Stimulated activated CD4-positive, alpha-beta T cell treated with anti-CD3 and anti-CD28 coated beads, Interleukin-15, amount 100 ng/mL, for 24 hours (primary cell): ENCODE measurements at regions not wholly inside any gene's neighbourhood (a gene's known extent, or its start where the extent isn't known, plus 50 kb on each side); places are given as distances from the start of the nearest gene placed in this dataset.

Experiments
- DNase-seq: peaks from one replicate; pipeline ENCODE4 v3.0.0-alpha.2; 2020

DNA sequence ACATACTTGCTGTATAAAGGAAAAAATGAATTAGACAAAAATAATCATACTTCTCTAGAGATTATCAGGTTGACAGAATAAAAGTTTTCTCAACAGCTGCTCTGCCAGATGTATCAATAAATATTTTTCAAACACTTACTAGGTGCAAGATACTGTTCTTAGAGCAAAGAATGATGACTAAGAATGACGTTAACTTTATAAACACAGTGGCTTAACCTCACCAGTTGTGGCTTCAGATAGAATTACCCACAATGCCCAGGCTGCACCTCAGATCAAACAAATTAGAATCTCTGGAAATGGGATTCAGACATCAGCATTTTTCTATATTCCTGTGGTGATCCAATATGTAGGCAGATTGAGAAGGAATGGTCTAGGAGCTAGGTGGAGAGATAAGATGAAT lies 422.4 kb upstream of the ATP11B start:
- no peak for DNase-seq

DNA sequence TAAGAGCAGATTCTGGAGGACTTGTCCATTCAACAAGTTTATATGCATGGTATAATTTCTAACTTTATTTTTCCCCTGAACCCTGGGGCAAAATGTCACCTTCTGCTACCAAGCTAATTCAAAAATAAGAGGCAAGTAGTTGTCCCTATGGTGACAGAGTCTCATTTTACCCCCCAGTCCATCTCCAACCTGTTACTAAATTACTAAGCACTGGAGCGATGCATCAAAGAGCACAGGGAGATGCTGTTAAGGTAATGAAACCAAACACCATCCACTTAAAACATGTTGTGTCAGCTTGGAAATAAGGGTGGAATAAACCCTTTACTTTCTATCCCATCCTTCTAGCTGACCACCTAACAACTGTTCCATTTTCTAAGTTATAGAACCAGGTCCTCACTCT lies 417.4 kb upstream of the ATP11B start:
- no peak for DNase-seq

DNA sequence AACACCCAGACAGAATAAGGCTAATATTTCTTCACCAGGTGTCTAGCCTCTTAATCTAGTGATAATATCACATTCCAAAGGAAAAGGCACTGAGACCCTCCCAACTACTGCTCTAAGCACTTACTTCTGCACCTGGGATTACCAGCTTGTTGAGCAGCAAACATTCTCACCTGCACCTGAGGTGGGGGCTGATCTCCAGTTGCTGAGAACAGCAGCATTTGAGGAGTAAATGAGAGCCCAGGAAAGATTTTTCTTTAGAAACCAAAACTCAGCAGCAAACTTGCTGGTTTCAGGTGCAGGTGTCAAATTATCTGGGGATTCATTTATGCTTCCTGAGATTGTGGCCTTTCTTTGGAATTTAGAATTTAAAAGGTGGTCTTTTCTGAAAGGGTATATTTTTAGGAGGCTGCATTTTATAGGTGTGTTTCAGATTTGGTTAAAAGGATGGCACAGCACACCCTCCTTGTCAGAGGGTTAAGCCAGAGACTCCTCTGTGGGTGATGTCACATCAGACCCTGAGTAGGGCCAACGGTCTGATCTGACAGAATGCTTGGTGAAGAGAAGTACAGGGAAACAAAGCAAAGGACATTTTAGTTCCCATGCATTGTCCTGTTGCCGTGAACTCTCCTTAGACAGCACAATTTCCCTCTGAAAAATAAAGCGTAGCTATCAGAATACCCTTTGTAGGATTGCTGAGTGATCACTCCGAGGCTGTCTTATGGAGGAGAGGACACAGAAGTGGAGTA lies 411.0 kb upstream of the ATP11B start:
- DNase-seq: no peak

- no peak for DNase-seq
Observed at GRCh38 chr3:182384221-182384620, 409.1 kb upstream of the ATP11B start.

DNA sequence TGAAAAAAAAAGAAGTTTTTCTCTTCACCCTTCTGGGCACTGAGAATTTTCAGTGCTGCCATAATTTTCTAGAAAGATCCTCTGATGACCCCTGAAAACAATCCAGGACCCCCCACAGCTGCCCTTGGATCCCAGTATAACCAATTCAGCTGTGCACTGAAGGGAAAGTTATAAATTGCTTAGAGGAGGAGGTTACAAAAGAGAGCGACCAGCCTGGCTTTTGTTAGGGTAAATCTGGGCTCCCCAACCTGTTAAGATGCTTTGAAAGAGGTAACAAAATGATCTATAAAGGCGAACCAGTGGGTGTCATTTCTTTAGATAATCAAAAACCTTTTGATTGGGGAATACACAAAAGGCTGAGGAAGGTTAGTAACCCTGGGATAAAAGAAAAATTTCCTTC lies 407.9 kb upstream of the ATP11B start:
- DNase-seq: no peak

GRCh38 chr3:182388506-182388905 lies 404.8 kb upstream of the ATP11B start:
- no peak for DNase-seq

DNA sequence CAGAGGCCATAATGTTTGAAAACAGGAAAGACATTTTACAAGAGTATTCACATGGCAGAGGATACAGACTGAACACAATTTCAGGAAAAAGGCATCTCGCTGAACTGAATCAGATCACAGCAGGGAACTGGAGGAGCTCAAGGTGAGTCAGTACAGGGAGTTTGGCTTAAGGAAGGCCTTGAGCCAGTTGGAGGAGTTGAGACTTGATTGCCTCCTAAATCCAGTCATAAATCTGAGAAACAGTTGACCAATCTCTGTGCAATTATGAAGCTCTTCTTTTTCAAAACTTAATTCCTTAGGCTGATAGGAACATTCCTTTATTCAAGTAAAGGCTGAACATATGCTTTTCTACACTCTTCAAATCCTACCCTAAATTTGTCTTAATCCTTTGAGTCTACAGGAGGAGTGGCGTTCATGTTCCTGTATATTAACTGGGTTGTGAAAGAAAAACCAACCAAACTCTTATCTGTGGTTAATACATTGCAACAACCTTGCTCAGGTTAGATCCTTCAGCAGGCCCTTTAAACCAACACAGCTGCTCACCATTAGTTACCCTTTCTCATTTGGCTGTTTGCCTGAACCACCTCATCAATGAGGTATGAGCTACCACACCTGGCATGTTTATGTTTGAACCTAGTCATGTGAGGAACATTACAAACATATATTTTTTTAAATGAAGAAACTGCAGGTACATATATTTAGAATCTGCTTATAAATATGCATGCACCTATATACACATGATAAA lies 404.1 kb upstream of the ATP11B start:
- DNase-seq: no peak

DNA sequence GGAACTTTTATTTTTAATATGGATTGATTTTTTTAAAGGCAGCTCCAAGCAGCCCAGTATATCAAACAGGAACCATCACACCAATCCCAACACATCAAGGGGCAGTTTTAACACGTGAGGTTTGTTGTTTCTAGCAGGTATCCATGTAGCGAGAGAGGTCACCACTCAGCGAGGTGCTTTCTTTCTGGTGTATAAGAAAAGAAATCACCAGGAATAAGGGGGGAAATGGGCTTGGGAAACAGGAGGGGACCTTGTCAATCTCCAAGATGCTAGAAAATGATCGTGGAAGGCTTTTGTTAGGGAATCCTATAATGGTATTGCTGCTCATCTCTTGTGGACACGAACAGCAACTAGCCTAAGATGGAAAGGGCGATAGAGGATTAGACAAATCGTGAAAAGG lies 402.9 kb upstream of the ATP11B start:
- no peak for DNase-seq

GRCh38 chr3:182392182-182392937 lies 400.9 kb upstream of the ATP11B start:
- no peak for DNase-seq

GRCh38 chr3:182393151-182393550 lies 400.2 kb upstream of the ATP11B start:
- DNase-seq: no peak

GRCh38 chr3:182393830-182394367 lies 399.4 kb upstream of the ATP11B start:
- no peak for DNase-seq

- no peak for DNase-seq
Observed at GRCh38 chr3:182397164-182397563, 396.1 kb upstream of the ATP11B start.

GRCh38 chr3:182399978-182400737 lies 393.1 kb upstream of the ATP11B start:
- no peak for DNase-seq

- no peak for DNase-seq
Observed at GRCh38 chr3:182400838-182401237, 392.5 kb upstream of the ATP11B start.

- DNase-seq: no peak
Observed at GRCh38 chr3:182404031-182404430, 389.3 kb upstream of the ATP11B start.

- no peak for DNase-seq
Observed at GRCh38 chr3:182405759-182406158, 387.5 kb upstream of the ATP11B start.

GRCh38 chr3:182406786-182407185 lies 386.5 kb upstream of the ATP11B start:
- no peak for DNase-seq

DNA sequence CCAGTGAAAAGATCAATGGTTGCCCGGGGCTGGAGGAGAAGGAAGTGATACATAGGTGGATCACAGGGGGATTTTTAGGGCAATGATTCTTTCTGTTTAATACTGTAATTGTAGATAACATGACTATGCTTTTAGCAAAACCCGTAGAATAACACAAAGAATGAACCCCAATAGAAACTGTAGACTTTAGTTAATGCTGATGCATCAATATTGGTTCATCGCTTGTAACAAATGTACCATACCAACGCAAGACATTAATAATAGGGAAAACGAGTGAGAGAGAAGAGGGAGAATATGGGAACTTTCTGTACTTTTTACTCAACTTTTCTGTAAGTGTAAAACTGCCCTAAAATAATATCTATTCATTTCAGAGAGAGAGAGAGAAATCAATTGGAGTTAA lies 383.3 kb upstream of the ATP11B start:
- DNase-seq: no peak

GRCh38 chr3:182412066-182412465 lies 381.2 kb upstream of the ATP11B start:
- DNase-seq: no peak

DNA sequence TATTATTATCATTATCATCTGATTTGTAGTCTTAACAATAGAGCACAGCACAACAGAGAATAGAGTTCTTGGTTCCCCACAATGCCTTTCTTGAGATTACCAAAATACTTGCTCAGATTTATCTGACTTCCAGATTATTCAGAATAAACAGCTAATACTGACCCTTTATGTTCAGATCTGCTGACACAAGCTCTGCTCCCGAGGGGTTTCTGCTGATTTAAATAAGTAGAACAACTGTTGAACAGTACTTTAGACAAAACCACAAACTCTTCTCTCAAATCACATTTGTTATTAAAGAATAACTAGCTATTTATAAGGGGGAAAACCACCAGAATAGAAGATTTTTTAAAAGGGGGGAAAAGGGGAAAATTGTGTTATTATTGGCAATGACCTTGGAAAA lies 380.2 kb upstream of the ATP11B start:
- no peak for DNase-seq

DNA sequence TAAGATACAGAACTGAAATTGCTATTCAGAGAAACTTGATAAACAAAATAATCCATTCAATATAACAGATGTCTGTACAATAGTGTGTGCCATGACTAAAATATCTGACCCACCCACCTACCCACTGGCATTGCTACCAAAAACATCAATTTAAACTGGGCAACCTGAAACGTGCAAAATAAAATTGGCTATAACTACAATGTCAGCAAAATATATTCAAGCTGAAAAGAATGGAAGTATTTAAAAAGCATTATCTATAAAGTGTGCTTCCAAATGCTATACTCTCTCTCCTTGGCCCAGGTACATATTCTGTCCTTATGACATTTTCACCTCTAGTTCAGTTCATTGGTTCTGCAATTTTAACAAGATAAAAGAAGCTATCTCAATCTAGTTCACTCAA lies 379.6 kb upstream of the ATP11B start:
- DNase-seq: no peak

DNA sequence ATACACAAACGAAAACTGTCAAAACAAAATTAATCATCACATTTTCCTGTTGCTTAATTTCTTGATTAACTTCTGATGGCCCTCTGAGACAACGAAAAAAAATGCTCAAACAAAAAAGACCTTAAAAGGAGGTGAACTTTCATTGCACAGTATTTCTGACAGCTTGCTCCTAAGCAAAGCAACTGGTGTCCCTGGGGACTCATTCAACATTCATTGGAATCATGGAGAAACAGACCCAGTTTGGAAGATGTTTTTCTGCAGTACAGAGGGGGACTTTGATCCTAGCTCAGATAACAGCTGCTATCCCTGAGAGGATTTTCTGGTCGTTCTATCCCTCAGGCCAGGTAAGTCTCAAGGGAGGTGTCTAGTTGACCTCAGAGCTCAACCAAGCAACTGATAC lies 378.7 kb upstream of the ATP11B start:
- no peak for DNase-seq

DNA sequence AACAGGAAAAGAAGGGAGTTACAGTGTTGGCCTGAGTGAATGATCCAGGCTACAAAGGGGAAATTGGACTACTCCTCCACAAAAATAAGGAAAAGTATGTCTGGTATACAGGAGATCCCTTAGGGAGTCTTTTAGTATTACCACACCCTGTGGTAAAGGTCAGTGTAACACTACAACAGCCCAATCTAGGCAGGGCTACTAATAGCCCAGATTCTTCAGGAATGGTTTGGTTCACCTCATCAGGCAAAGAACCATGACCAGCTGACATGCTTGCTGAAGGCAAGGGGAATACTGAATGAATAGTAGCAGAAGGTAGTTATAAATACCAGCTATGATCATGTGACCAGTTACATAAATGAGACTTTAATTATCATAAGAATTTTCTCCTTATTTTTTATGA lies 372.6 kb upstream of the ATP11B start:
- no peak for DNase-seq
